Endodermal cell (in vitro differentiated cells): ENCODE measurements at regions not wholly inside any gene's neighbourhood (a gene's known extent, or its start where the extent isn't known, plus 50 kb on each side); places are given as distances from the start of the nearest gene placed in this dataset.
A peak's percentile ranks its signal among the peaks of the same experiment; 100 is the strongest.

Experiments used
- DNase-seq: peaks from one replicate; pipeline ENCODE4 v3.0.0-alpha.2; 2017
- H3K27ac ChIP-seq: 2 replicates; pipeline ENCODE4 v1.5.1; 2013; ENCODE audit warnings: mild to moderate bottlenecking, low read depth, low read length, moderate library complexity
- H3K27me3 ChIP-seq: 2 replicates; pipeline ENCODE4 v1.6.1; 2013; ENCODE audit warnings: mild to moderate bottlenecking, low read length, moderate library complexity; ENCODE audit not compliant: insufficient read depth, control insufficient read depth, poor library complexity, severe bottlenecking
- H3K36me3 ChIP-seq: 2 replicates; pipeline ENCODE4 v1.7.0; 2013; ENCODE audit warnings: mild to moderate bottlenecking, low read length, moderate library complexity; ENCODE audit not compliant: control insufficient read depth, insufficient read depth
- H3K4me1 ChIP-seq: one replicate; pipeline ENCODE4 v1.7.0; 2013; ENCODE audit warnings: low read length; ENCODE audit not compliant: control insufficient read depth, insufficient read depth
- H3K4me3 ChIP-seq: 2 replicates; pipeline ENCODE4 v1.5.1; 2013; ENCODE audit warnings: mild to moderate bottlenecking, low read length, moderate library complexity
- H3K9ac ChIP-seq: 2 replicates; pipeline ENCODE4 v1.6.1; 2013; ENCODE audit warnings: mild to moderate bottlenecking, low read length, moderate library complexity; ENCODE audit not compliant: poor library complexity, severe bottlenecking; ENCODE audit errors: extremely low read depth
- H3K9me3 ChIP-seq: 2 replicates; pipeline ENCODE4 v1.6.1; 2013; ENCODE audit warnings: mild to moderate bottlenecking, low read length, moderate library complexity; ENCODE audit not compliant: control insufficient read depth
- H3K27ac Mint-ChIP-seq: 2 replicates; pipeline ENCODE4 v1.8.0; 2020; ENCODE audit warnings: mixed read lengths
- H3K27me3 Mint-ChIP-seq: 2 replicates; pipeline ENCODE4 v1.8.0; 2021; ENCODE audit warnings: mild to moderate bottlenecking, mixed read lengths; ENCODE audit not compliant: insufficient read depth
- H3K36me3 Mint-ChIP-seq: 2 replicates; pipeline ENCODE4 v1.8.0; 2020; ENCODE audit warnings: low read depth, mixed read lengths
- H3K4me1 Mint-ChIP-seq: 2 replicates; pipeline ENCODE4 v1.8.0; 2020; ENCODE audit warnings: mixed read lengths
- H3K4me3 Mint-ChIP-seq: 2 replicates; pipeline ENCODE4 v1.8.0; 2020; ENCODE audit warnings: mild to moderate bottlenecking, moderate library complexity, mixed read lengths
- H3K9me3 Mint-ChIP-seq: 2 replicates; pipeline ENCODE4 v1.8.0; 2020; ENCODE audit warnings: mild to moderate bottlenecking, mixed read lengths
- WGBS, 2 experiments: methylation state at CpG; one replicate each; pipeline versions ENCODE4 v1.1.5 to v1.1.7; 2013; ENCODE audit warnings: missing lambda C conversion rate in 2 of 2, mixed read lengths in 1 of 2; ENCODE audit not compliant: insufficient coverage in 1 of 2, insufficient read length in 1 of 2; 5-methylcytosine and 5-hydroxymethylcytosine counted together
- TF ChIP-seq, protein P1 (sequence below): fragments of 200-600 bp; sonication (generic); conservative IDR thresholded peaks from 2 replicates; pipeline ENCODE4 v1.5.0; 2021; ENCODE audit warnings: antibody characterized with exemption, mild to moderate bottlenecking

- no peaks in the 10 kb centered on the region for H3K36me3 ChIP-seq
- H3K4me3 ChIP-seq = no peak overlapping the region
- Mint-ChIP-seq H3K4me1 (peaks cover 58% of the 10 kb centered on the region), H3K36me3 (no peaks in the 10 kb centered on the region), H3K27me3 (peaks cover 20% of the 10 kb centered on the region), H3K9me3 (no peaks in the 10 kb centered on the region), H3K27ac (peak overlapping the region; percentile 27), H3K4me3 (no peak overlapping the region)
- TF ChIP-seq, protein P1, sequence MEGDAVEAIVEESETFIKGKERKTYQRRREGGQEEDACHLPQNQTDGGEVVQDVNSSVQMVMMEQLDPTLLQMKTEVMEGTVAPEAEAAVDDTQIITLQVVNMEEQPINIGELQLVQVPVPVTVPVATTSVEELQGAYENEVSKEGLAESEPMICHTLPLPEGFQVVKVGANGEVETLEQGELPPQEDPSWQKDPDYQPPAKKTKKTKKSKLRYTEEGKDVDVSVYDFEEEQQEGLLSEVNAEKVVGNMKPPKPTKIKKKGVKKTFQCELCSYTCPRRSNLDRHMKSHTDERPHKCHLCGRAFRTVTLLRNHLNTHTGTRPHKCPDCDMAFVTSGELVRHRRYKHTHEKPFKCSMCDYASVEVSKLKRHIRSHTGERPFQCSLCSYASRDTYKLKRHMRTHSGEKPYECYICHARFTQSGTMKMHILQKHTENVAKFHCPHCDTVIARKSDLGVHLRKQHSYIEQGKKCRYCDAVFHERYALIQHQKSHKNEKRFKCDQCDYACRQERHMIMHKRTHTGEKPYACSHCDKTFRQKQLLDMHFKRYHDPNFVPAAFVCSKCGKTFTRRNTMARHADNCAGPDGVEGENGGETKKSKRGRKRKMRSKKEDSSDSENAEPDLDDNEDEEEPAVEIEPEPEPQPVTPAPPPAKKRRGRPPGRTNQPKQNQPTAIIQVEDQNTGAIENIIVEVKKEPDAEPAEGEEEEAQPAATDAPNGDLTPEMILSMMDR = peak; percentile 85
- H3K4me1 ChIP-seq = peaks cover 4% of the 10 kb centered on the region
- peaks cover 13% of the 10 kb centered on the region for H3K27me3 ChIP-seq
- no peaks in the 10 kb centered on the region for H3K9me3 ChIP-seq
- H3K27ac ChIP-seq = no peak overlapping the region
- no peak overlapping the region for H3K9ac ChIP-seq
- WGBS, 2 experiments = 37% methylated on average over 2 of the region's 2 CpGs; no CpG with 5 or more reads in 1 of the 2 experiments
- peak; percentile 63 for DNase-seq
These were observed 81.0 kb downstream of the ESM1 start for GRCh38 chr5:54904425-54904824.

GRCh38 chr5:54902791-54903473 is 82.5 kb downstream of the ESM1 start:
- no peak for DNase-seq
- Mint-ChIP-seq H3K4me1 (peaks cover 47% of the 10 kb centered on the region), H3K9me3 (no peaks in the 10 kb centered on the region), H3K4me3 (no peak overlapping the region), H3K27ac (no peak overlapping the region), H3K36me3 (no peaks in the 10 kb centered on the region), H3K27me3 (peaks cover 17% of the 10 kb centered on the region)
- 100% methylated on average over 2 of the region's 2 CpGs; no CpG with 5 or more reads in 1 of the 2 experiments for WGBS, 2 experiments
- Histone ChIP-seq H3K27me3 (peaks cover 9% of the 10 kb centered on the region), H3K9me3 (no peaks in the 10 kb centered on the region), H3K4me1 (peaks cover 4% of the 10 kb centered on the region), H3K4me3 (no peak overlapping the region), H3K9ac (no peak overlapping the region), H3K27ac (no peak overlapping the region), H3K36me3 (no peaks in the 10 kb centered on the region)
- TF ChIP-seq, protein P1 = no peak

GRCh38 chr5:54900984-54901725 is 84.2 kb downstream of the ESM1 start:
- Histone ChIP-seq H3K9me3 (no peaks in the 10 kb centered on the region), H3K36me3 (no peaks in the 10 kb centered on the region), H3K9ac (no peak overlapping the region), H3K4me1 (peaks cover 4% of the 10 kb centered on the region), H3K4me3 (no peak overlapping the region), H3K27ac (no peak overlapping the region), H3K27me3 (peaks cover 25% of the 10 kb centered on the region)
- DNase-seq = no peak
- H3K27me3 Mint-ChIP-seq = peaks cover 20% of the 10 kb centered on the region
- H3K4me3 Mint-ChIP-seq = no peak overlapping the region
- H3K36me3 Mint-ChIP-seq = no peaks in the 10 kb centered on the region
- TF ChIP-seq, protein P1 = no peak
- no peak overlapping the region for H3K27ac Mint-ChIP-seq
- WGBS, 2 experiments = 86 to 90% methylated on average over 8 to 13 of the region's 13 CpGs
- peaks cover 39% of the 10 kb centered on the region for H3K4me1 Mint-ChIP-seq
- H3K9me3 Mint-ChIP-seq = no peaks in the 10 kb centered on the region
